HepG2 (cell line): ENCODE measurements at regions not wholly inside any gene's neighbourhood (a gene's known extent, or its start where the extent isn't known, plus 50 kb on each side); places are given as distances from the start of the nearest gene placed in this dataset.

Experiments
- CHD2 ChIP-seq: IDR thresholded peaks from 2 replicates; pipeline ENCODE4 v1.6.1; 2011; ENCODE audit warnings: low read depth, low read length, improper control_type of control experiment
- KMT2A ChIP-seq: sonication (generic); formaldehyde crosslinking; IDR thresholded peaks from 2 replicates; pipeline ENCODE4 v1.4.0; 2020; ENCODE audit warnings: missing genetic modification reagents
- MAFK ChIP-seq, 2 experiments: IDR thresholded peaks in 1 of 2; conservative IDR thresholded peaks in 1 of 2; 2 replicates each; pipeline ENCODE4 v1.6.1; 2011; ENCODE audit warnings: improper control_type of control experiment in 2 of 2, low read length in 2 of 2
- MAZ ChIP-seq, 2 experiments: sonication (generic) in 1 of 2; formaldehyde crosslinking in 1 of 2; IDR thresholded peaks; 2 replicates each; pipeline versions ENCODE4 v1.5.0 to v1.6.1; 2012 to 2020; ENCODE audit warnings: low read depth in 2 of 2, mild to moderate bottlenecking in 2 of 2, borderline replicate concordance in 1 of 2, improper control_type of control experiment in 1 of 2, low read length in 1 of 2, missing genetic modification reagents in 1 of 2, moderate library complexity in 1 of 2
- NFIC ChIP-seq: IDR thresholded peaks from 2 replicates; pipeline ENCODE4 v1.6.1; 2012; ENCODE audit warnings: mild to moderate bottlenecking, low read length, inconsistent platforms
- RAD21 ChIP-seq: fragments of 450-650 bp; formaldehyde crosslinking; IDR thresholded peaks from 2 replicates; pipeline ENCODE4 v1.5.0; 2020; ENCODE audit warnings: mild to moderate bottlenecking
- RXRA ChIP-seq: sonication (generic); formaldehyde crosslinking; IDR thresholded peaks from 2 replicates; pipeline ENCODE4 v1.5.1; 2020; ENCODE audit warnings: missing genetic modification reagents
- SP1 ChIP-seq, 2 experiments: fragments of 450-650 bp in 1 of 2; sonication (generic) in 1 of 2; formaldehyde crosslinking in 1 of 2; IDR thresholded peaks; 2 replicates each; pipeline versions ENCODE4 v1.4.0 to v1.6.1; 2016 to 2020; ENCODE audit warnings: missing genetic modification reagents in 1 of 2
- TOE1 ChIP-seq: sonication (generic); formaldehyde crosslinking; IDR thresholded peaks from 2 replicates; pipeline ENCODE4 v1.4.0; 2020; ENCODE audit warnings: mild to moderate bottlenecking, missing genetic modification reagents
- ZNF317 ChIP-seq: sonication (generic); formaldehyde crosslinking; IDR thresholded peaks from 2 replicates; pipeline ENCODE4 v1.5.0; 2020; ENCODE audit warnings: mild to moderate bottlenecking, missing genetic modification reagents
- ZNF775 ChIP-seq: sonication (generic); formaldehyde crosslinking; IDR thresholded peaks from 2 replicates; pipeline ENCODE4 v1.4.0; 2020; ENCODE audit warnings: missing genetic modification reagents, mild to moderate bottlenecking, moderate library complexity, borderline replicate concordance
- TF ChIP-seq, protein P1 (sequence below): sonication (generic); formaldehyde crosslinking; IDR thresholded peaks from 2 replicates; pipeline ENCODE4 v1.9.0; 2021; ENCODE audit warnings: missing genetic modification reagents, borderline replicate concordance
- TF ChIP-seq, protein P2 (sequence below): sonication (generic); formaldehyde crosslinking; IDR thresholded peaks from 2 replicates; pipeline ENCODE4 v1.4.0; 2020; ENCODE audit warnings: missing genetic modification reagents

DNA sequence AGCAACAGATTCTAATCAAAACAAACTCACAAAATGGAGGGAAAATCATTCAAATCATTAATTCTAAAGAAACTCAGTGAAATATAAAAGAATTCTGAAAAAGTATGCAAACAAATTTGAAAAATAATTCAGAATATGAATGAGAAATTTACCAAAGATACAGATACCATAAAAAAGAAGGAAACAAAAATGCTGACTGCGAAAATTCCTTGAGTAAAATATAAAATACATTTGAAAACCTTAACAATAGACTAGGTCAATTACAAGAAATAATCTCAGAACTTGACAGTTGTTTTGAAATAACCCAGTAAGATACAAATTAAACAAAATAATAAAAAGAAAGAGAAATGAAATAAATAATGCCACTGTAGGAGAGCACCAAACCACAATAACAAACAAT is 1289.0 kb downstream of the SLITRK1 start:
- no peak for TF ChIP-seq RAD21 (CRISPR knock-in tag)
- no peak for TF ChIP-seq ZNF317
- TF ChIP-seq, protein P1, sequence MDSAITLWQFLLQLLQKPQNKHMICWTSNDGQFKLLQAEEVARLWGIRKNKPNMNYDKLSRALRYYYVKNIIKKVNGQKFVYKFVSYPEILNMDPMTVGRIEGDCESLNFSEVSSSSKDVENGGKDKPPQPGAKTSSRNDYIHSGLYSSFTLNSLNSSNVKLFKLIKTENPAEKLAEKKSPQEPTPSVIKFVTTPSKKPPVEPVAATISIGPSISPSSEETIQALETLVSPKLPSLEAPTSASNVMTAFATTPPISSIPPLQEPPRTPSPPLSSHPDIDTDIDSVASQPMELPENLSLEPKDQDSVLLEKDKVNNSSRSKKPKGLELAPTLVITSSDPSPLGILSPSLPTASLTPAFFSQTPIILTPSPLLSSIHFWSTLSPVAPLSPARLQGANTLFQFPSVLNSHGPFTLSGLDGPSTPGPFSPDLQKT, result no peak
- no peak for TF ChIP-seq ZNF775
- no peak for TF ChIP-seq NFIC
- TF ChIP-seq RXRA, result no peak
- peak; percentile 48 to 86; a peak in 3 of 4 replicates for TF ChIP-seq MAFK (conservative IDR thresholded peaks at IDR 0.05 in 1 of 2, IDR thresholded peaks at IDR 0.05 in 1 of 2; ENCODE audit: low read length in 2 of 2)
- no peak for TF ChIP-seq MAZ (IDR thresholded peaks at IDR 0.05; ENCODE audit: borderline replicate concordance, low read depth, low read length)
- no peak for TF ChIP-seq MAZ (CRISPR knock-in tag; IDR thresholded peaks at IDR 0.05; ENCODE audit: low read depth)
- no peak for TF ChIP-seq SP1 (IDR thresholded peaks at IDR 0.05)
- TF ChIP-seq SP1 (CRISPR knock-in tag; IDR thresholded peaks at IDR 0.05), result no peak
- TF ChIP-seq, protein P2, sequence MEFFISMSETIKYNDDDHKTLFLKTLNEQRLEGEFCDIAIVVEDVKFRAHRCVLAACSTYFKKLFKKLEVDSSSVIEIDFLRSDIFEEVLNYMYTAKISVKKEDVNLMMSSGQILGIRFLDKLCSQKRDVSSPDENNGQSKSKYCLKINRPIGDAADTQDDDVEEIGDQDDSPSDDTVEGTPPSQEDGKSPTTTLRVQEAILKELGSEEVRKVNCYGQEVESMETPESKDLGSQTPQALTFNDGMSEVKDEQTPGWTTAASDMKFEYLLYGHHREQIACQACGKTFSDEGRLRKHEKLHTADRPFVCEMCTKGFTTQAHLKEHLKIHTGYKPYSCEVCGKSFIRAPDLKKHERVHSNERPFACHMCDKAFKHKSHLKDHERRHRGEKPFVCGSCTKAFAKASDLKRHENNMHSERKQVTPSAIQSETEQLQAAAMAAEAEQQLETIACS (CRISPR knock-in tag), result no peak
- TF ChIP-seq CHD2, result no peak
- TF ChIP-seq KMT2A (CRISPR knock-in tag), result no peak
- no peak for TF ChIP-seq TOE1 (CRISPR knock-in tag)
